Ecto neural progenitor cell (in vitro differentiated cells): ENCODE measurements at regions not wholly inside any gene's neighbourhood (a gene's known extent, or its start where the extent isn't known, plus 50 kb on each side); places are given as distances from the start of the nearest gene placed in this dataset.

Experiments used
- DNase-seq: peaks from one replicate; pipeline ENCODE4 v3.0.0-alpha.2; 2018; ENCODE audit warnings: low spot score

DNA sequence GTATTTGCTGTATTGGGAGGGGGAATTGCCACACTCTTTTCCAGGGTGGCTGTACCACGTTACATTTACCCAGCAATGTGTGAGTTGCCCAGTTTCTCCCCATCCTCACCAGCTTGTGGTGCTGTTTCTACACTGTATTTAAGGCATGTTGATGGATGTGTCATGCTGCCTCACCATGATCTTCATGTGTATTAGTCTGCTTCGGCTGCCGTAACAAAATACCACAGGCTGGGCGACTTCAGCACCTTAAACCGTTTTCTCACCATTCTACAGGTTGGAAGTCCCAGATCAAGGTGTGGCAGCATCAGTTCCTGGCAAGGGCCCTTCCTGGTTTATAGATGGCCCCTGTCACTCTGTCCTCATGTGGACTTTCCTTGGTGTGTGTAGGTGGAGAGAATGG is 169.7 kb downstream of the IGLL1 start:
- no peak for DNase-seq

DNA sequence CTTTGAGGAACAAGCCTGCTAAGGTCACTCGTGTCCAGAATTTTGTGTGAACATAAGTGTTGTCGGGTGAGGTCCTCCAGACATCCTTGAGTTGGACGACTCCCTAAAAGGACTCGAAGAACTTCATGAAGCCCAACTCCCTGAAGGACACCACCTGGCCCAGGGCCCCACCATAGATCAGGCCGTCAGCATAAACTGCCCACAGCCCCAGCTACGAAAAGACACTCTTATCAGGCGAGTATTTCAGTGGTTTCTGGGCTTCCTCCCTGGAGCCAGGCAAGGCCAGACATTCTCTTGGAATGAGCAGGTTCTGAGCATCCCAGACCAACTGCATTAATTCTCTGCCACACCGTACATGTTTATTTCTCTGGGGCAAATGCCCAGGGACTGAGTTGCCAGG is 170.1 kb downstream of the IGLL1 start:
- DNase-seq, result no peak

DNA sequence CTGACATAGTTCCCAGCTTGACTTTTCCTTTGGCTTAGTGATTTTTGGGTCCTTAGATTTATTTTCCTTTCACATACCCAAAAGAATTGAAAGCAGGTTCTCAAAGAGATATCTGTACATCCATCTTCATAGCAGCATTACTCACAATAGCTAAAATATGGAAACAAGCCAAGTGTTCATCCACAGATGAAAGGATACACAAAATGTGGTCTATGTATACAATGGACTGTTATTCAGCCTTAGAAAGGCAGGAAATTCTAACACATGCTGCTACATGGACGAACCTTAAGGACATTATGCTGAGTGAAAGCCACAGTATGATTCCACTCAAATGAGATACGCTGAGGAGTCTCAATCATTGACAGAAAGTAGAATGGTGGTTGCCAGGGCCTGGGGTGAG is 171.8 kb downstream of the IGLL1 start:
- DNase-seq, result no peak

GRCh38 chr22:23405366-23405851 is 174.7 kb downstream of the IGLL1 start:
- DNase-seq, result no peak

GRCh38 chr22:23404689-23405365 is 175.3 kb downstream of the IGLL1 start:
- DNase-seq, result peak; percentile 60

DNA sequence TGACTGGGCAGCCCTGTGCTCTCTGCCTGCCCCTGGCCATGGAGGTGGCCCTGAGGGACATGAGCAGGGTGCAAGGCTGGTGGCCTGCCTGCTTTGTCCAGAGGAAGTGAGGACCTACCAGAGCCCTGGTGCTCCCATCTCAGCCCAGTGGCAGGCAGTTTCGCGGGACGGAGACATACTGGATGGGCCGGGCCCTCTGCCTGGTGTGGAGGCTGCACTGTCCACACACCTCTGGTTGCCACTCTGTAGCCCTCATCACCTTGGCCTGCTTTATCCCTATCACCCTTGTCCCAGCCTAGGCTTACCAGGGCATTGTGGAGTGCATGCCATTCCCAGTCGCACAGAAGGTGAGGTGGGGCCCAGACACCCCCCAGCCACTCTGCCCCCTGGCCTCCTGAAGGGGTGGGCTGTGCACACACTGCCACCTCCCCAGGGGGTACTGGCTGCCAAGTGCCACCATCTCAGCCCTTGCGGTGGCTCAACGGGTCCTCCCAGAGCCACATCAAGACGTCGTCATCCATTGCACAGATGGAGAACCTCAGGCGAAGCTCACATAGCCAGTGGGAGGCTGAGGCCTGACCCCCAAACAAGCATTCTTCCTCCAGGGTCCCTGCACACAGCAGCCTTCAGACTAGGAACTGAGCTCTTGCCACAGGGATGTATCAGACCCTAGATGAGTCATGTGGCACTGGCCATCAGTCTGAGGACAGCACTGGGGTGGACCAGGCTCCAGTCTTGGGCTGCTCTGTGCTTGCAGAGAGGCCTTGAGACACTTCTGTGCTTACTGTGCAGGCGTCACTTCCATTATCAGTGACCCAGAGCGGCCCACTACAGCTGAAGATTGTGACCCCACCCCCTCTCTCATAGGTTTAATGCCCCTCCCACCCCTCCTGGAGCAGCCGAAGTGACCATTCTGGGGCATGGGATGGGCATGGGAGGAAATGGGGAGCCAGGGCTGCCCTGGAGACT is 176.1 kb downstream of the IGLL1 start:
- DNase-seq, result no peak

DNA sequence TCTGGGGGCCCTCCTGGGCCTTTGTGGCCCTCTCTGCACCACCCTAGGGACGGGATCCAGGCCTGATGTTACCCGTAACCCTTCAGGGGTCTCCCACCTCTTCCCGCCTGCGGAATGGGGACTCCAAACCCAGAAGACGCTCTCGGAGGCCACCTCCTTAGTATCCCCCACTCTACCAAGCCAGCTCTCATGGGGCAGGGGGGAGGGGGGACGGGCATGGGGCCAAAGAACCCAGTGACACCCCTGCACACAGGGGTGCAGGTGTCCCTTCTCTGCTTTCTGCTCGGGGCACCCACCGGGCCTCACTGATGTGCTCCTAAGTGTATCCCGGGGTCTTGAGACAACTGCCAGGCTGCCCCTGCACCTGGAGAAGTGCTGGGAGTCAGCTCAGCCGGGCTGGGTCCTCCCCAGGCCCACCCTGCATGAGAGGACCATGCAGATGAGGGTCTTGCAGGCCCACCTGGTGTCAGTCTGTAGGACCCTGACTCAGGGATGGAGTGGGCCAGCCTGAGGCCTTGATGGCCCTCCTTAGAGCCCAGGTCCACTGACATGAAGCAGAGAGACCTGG is 176.9 kb downstream of the IGLL1 start:
- DNase-seq, result no peak

DNA sequence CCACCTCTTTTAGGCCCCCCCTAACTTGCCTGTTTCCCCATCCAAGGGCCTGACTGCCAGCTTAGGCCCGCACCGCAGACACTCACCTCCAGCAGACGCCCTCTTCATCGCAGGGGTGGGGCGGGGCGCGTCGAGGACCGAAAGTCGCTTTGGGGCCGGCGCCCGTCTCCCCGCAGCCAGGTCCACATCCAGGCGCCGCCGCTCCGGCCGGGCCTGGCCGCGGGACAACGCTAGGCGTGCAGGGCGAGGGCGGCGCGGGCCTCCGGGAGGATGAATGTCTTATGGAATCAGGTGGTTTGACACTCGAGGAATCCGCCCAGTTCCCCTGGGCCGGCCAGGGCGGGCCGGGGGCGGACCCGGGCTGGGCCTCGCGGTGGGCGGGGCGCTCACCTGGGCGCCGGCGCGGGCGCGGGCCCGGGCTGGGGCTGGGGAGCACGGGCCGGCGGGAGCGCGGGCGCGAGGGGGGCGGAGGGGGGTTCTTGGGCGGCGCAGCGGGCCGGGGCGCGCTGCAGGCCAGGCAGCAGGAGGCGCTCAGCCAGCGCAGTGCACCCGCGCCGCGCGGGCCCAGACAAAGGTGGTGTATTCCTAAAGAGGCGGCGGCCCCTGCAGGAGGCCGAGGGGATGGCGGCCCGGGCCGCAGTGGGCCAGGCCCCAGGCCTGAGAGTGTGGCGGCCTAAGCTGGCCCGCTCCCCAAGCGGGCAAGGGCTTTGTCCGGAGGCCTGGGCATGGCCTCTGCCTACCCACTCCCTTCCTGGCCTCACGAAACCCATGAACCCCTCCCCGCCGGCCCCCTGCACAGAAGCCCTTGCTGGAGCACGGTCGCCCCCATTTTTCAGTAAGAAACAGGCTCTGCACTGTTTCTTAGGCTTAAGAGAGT is 177.6 kb downstream of the IGLL1 start:
- peak; percentile 89 for DNase-seq

DNA sequence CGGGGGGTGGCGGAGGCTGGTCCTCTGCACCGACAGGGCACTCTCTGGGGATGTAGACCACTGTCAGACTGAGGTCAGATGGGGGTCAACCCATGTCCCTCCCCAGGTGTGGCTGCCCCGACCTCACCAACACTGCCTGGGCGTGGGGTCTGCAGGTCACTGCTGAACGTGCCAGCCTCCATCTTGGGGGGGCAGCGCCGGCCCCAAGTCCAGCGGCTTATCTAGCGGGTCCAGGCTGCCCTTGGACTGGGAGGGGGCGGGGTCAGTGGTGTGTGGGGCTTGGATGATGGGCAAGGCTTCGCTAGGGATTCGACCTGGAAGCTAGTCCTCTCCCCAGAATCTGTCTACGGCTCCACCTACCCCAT is 178.2 kb downstream of the IGLL1 start:
- DNase-seq, result no peak

DNA sequence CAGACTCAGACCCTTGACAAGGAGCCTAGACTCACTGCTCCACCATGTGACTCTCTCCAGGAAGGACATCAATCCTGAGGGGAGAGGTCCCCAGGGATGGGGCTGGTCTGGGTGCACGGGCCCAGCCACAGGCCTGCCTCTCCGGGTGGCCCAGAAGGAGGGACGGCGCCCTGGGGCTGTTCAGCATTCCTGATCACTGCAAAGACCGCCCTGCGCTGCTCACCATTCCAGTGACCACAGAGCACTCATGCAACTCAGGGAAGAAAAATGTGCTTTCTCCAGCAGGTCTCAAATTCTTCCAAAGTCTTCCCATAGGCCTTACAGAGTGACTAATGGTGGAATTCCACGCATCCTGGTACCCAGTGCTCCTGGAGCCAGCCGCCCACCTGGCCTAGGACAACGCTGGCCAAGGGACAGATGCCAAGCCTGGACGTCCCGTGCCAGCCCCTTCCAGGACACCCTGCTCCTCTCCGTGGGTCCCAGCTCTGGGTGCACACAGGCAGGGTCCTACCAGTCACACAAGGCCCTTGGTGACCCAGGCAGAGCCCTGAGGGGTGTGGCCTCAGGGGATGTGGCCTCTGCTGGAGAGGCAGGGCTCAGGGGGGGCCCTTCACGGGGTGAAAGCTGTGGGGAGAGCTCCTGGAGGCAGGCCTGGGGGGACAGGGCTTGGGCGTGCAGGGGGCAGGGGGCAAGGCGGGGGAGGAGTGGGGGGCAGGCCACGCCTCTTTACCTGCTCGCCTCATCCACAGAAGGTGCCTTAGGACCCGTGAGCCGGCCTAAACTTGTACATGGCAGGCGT is 178.8 kb downstream of the IGLL1 start:
- DNase-seq, result peak; percentile 57

DNA sequence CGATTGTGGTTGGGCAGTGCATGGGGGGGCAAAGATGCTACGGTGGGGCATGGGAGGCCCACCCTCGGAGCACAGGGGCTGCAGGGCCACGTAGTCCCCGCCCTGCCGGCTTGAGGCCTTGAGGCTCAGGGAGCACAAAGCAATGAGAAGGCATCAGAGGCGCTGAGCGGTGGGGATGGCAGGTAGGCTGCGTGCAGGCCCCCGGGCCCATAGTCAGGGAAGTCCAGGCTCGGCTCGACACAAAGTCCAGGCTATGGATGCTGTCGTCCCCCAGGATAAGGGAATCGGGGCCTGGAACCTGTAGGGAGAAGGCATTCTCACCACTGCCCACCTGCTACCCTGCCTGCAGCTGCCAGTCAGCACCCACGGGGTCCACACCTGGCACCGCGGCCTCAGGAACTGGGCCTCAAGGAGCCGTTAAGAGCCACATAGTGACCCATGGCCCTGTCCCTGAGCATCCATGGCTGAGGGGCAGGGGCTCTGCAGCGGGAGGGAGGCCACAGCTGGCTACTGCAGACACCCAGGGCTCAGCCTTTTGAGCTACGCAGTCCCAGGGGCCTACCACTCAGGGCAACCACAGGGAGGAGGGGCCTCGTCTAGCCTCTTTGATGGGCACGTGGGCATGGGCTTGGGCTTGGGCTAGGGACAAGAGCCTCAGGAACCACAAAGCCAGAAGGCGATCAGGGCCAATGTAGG is 179.7 kb downstream of the IGLL1 start:
- DNase-seq, result no peak

GRCh38 chr22:23399367-23400285 is 180.5 kb downstream of the IGLL1 start:
- no peak for DNase-seq

- DNase-seq, result no peak
Measured at GRCh38 chr22:23398701-23399366, 181.3 kb downstream of the IGLL1 start.

GRCh38 chr22:23397613-23398567 is 182.2 kb downstream of the IGLL1 start:
- DNase-seq, result no peak

GRCh38 chr22:23397008-23397612 is 183.0 kb downstream of the IGLL1 start:
- no peak for DNase-seq

DNA sequence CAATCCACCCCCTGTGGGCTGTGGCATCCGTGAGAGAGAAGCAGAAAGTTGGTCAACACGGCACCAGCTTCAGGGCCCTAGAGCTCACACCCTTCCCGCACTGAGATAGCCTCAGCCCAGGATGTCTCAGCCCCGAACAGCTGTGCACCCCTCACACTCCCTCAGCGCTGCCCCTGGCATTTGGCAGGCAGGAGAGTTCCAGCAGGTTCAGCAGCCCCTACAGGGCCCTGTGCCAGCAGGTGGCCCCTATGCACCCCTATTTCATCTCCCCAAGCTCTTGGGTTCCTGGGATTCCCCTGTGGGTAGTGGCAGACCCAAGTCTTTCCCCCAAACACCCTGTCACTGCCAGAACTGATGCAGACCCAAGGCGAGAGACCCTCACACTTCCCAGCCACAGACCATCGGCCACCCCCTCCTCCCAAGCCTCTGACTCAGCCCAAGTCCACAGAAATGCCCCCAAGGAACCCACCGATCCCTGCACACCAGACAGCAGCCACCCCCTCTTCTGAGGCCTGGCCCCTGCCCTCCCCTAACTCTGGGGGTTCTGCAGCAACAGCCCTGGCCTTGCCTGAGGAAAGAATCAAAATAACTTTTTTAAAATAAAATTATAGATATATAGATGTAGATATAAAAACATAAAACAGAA is 183.6 kb downstream of the IGLL1 start:
- no peak for DNase-seq
